ENCODE measurements at regions not wholly inside any gene's neighbourhood (a gene's known extent, or its start where the extent isn't known, plus 50 kb on each side); places are given as distances from the start of the nearest gene placed in this dataset.

DNA sequence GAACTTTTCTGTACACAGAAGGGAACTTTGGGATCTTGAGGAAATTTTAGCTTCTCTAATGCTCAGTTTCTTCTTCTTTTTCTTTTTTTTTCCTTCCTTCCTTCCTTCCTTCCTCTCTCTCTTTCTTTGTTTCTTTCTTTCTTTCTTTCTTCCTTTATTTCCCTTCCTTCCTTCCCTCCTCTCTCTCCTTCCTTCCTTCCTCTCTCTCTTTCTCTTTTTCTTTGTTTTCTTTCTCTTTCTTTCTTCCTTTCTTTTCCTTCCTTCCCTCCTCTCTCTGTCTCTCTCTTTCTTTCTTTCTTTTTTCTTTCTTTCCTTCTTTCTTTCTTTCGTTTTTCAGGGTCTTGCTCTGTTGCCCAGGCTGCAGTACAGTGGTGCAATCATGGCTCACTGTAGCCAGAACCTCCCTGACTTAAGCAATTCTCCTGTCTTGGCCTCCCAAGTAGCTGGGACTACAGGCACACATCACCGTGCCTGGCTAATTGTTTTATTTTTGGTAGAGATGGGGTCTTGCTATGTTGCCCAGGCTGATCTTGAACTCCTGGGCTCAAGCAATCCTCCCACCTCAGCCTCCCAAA lies 58.6 kb upstream of the SDK1 start:
- Mint-ChIP-seq H3K36me3 (ENCODE audit: insufficient read depth, unreplicated experiment) (no peaks in the 10 kb centered on the region), H3K27ac (ENCODE audit: unreplicated experiment) (no peak overlapping the region), H3K9me3 (ENCODE audit: unreplicated experiment) (peaks cover 23% of the 10 kb centered on the region), H3K4me1 (ENCODE audit: low read depth, unreplicated experiment) (no peaks in the 10 kb centered on the region), H3K4me3 (ENCODE audit: unreplicated experiment) (no peak overlapping the region), H3K27me3 (ENCODE audit: insufficient read depth, unreplicated experiment) (no peaks in the 10 kb centered on the region)
- H3K9me3 ChIP-seq = peaks cover 13% of the 10 kb centered on the region; the same call in 1 of the 2 replicates
- BruUV-seq (replicated peaks) = no TSS peak
- H3K4me1 ChIP-seq = 0 out of 2 replicates have a peak, but pooled peaks cover 7% of the 10 kb centered on the region
- CTCF ChIA-PET = no interaction called here
- no peak for DNase-seq
- intact Hi-C loops (cut with micrococcal nuclease; ENCODE audit: unreplicated experiment) = no loop called here
- no peaks in the 10 kb centered on the region for H3K27me3 ChIP-seq (replicated peaks; ENCODE audit: control insufficient read depth, insufficient read depth, low read length)
- H3K36me3 ChIP-seq (ENCODE audit: control insufficient read depth, insufficient read depth, low read length) = no peaks in the 10 kb centered on the region
- TF ChIP-seq, protein P1, sequence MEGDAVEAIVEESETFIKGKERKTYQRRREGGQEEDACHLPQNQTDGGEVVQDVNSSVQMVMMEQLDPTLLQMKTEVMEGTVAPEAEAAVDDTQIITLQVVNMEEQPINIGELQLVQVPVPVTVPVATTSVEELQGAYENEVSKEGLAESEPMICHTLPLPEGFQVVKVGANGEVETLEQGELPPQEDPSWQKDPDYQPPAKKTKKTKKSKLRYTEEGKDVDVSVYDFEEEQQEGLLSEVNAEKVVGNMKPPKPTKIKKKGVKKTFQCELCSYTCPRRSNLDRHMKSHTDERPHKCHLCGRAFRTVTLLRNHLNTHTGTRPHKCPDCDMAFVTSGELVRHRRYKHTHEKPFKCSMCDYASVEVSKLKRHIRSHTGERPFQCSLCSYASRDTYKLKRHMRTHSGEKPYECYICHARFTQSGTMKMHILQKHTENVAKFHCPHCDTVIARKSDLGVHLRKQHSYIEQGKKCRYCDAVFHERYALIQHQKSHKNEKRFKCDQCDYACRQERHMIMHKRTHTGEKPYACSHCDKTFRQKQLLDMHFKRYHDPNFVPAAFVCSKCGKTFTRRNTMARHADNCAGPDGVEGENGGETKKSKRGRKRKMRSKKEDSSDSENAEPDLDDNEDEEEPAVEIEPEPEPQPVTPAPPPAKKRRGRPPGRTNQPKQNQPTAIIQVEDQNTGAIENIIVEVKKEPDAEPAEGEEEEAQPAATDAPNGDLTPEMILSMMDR (IDR thresholded peaks at IDR 0.05; ENCODE audit: insufficient read depth in 1 of 2, low read depth in 1 of 2, low read length in 1 of 2, severe bottlenecking in 1 of 2, unreplicated experiment in 1 of 2) = no peak
- POLR2A ChIA-PET = no interaction called here
- no peak overlapping the region for H3K4me3 ChIP-seq (ENCODE audit: low read depth, low read length)

DNA sequence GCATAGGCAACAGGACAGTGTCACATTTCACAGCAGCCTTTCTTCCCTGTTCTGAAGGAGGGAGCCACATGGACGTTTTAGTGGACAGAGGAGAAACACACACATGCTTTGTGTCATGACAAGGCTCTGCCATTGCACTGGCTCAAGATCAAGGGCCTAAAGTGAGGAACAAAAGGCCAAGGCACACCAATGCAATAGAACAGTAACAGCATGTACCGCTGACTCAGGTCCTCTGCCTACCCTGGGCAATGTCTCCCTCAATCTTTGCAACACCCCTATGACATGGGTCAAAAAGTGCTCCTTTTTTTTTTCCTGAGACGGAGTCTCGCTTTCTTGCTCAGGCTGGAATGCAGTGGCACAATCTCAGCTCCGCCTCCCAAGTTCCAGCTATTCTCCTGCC lies 57.8 kb upstream of the SDK1 start:
- peaks cover 13% of the 10 kb centered on the region; the same call in 1 of the 2 replicates for H3K9me3 ChIP-seq
- intact Hi-C loops (cut with micrococcal nuclease; ENCODE audit: unreplicated experiment) = no loop called here
- no peak for DNase-seq
- Mint-ChIP-seq H3K27me3 (ENCODE audit: insufficient read depth, unreplicated experiment) (no peaks in the 10 kb centered on the region), H3K36me3 (ENCODE audit: insufficient read depth, unreplicated experiment) (no peaks in the 10 kb centered on the region), H3K9me3 (ENCODE audit: unreplicated experiment) (peaks cover 16% of the 10 kb centered on the region), H3K27ac (ENCODE audit: unreplicated experiment) (peak overlapping the region; percentile 20), H3K4me1 (ENCODE audit: low read depth, unreplicated experiment) (no peaks in the 10 kb centered on the region), H3K4me3 (ENCODE audit: unreplicated experiment) (no peak overlapping the region)
- H3K4me1 ChIP-seq = 0 out of 2 replicates have a peak, but pooled peaks cover 7% of the 10 kb centered on the region
- no peaks in the 10 kb centered on the region for H3K36me3 ChIP-seq (ENCODE audit: control insufficient read depth, insufficient read depth, low read length)
- no TSS peak for BruUV-seq (replicated peaks)
- H3K27me3 ChIP-seq (replicated peaks; ENCODE audit: control insufficient read depth, insufficient read depth, low read length) = no peaks in the 10 kb centered on the region
- CTCF ChIA-PET = no interaction called here
- POLR2A ChIA-PET = no interaction called here
- no peak overlapping the region for H3K4me3 ChIP-seq (ENCODE audit: low read depth, low read length)
- TF ChIP-seq, protein P1 (IDR thresholded peaks at IDR 0.05; ENCODE audit: insufficient read depth in 1 of 2, low read depth in 1 of 2, low read length in 1 of 2, severe bottlenecking in 1 of 2, unreplicated experiment in 1 of 2) = no peak

DNA sequence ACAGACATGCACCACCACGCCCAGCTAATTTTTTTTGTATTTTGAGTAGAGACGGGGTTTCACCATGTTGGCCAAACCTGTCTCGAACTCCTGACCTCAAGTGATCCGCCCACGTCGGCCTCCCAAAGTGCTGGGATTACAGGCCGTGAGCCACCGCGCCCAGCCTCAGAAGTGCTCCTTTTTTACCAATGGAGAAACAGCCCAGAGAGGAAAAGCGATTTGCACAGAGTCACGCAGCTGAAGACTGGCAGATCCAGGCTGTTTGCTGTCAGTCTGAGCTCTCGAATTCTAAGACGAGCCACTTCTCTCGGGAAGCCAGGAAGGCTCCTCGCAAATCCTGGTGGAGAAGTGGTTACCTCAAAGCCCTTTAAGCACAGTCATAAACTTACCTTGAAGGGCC lies 57.4 kb upstream of the SDK1 start:
- no peak for DNase-seq
- H3K9me3 Mint-ChIP-seq (ENCODE audit: unreplicated experiment) = peaks cover 15% of the 10 kb centered on the region
- TF ChIP-seq, protein P1 (IDR thresholded peaks at IDR 0.05; ENCODE audit: insufficient read depth in 1 of 2, low read depth in 1 of 2, low read length in 1 of 2, severe bottlenecking in 1 of 2, unreplicated experiment in 1 of 2) = no peak
- H3K4me3 Mint-ChIP-seq (ENCODE audit: unreplicated experiment) = no peak overlapping the region
- Histone ChIP-seq H3K36me3 (ENCODE audit: control insufficient read depth, insufficient read depth, low read length) (no peaks in the 10 kb centered on the region), H3K27me3 (replicated peaks; ENCODE audit: control insufficient read depth, insufficient read depth, low read length) (no peaks in the 10 kb centered on the region), H3K9me3 (peaks cover 13% of the 10 kb centered on the region; the same call in 1 of the 2 replicates), H3K4me1 (0 out of 2 replicates have a peak, but pooled peaks cover 7% of the 10 kb centered on the region), H3K4me3 (ENCODE audit: low read depth, low read length) (no peak overlapping the region)
- no peaks in the 10 kb centered on the region for H3K27me3 Mint-ChIP-seq (ENCODE audit: insufficient read depth, unreplicated experiment)
- ChIA-PET CTCF (no interaction called here), POLR2A (no interaction called here)
- H3K36me3 Mint-ChIP-seq (ENCODE audit: insufficient read depth, unreplicated experiment) = no peaks in the 10 kb centered on the region
- no peaks in the 10 kb centered on the region for H3K4me1 Mint-ChIP-seq (ENCODE audit: low read depth, unreplicated experiment)
- no TSS peak for BruUV-seq (replicated peaks)
- intact Hi-C loops (cut with micrococcal nuclease; ENCODE audit: unreplicated experiment) = no loop called here
- peak overlapping the region; percentile 20 for H3K27ac Mint-ChIP-seq (ENCODE audit: unreplicated experiment)
